ENCODE measurements at regions not wholly inside any gene's neighbourhood (a gene's known extent, or its start where the extent isn't known, plus 50 kb on each side); places are given as distances from the start of the nearest gene placed in this dataset.
A peak's percentile ranks its signal among the peaks of the same experiment; 100 is the strongest.

- H3K4me3 ChIP-seq (replicated peaks in 1 of 3; ENCODE audit: insufficient read depth in 1 of 3, low read depth in 2 of 3, low read length in 3 of 3), result no peak overlapping the region
- intact Hi-C loops (cut with micrococcal nuclease; ENCODE audit: unreplicated experiment), result no loop called here
- no peak overlapping the region for H3K9ac ChIP-seq (ENCODE audit: insufficient read depth, low read depth, low read length)
- no peak for FAIRE-seq
- POLR2A ChIA-PET, result no interaction called here
- no TSS peak for BruUV-seq (replicated peaks)
- H3K4me1 ChIP-seq (ENCODE audit: insufficient read depth, low read length), result no peaks in the 10 kb centered on the region
- DNase-seq (ENCODE audit: low spot score), result no peak
- H3K79me2 ChIP-seq (ENCODE audit: insufficient read depth, low read length), result no peaks in the 10 kb centered on the region
- no peaks in the 10 kb centered on the region for H3K9me3 ChIP-seq (ENCODE audit: low read length)
- in situ Hi-C loops (cut with HindIII; ENCODE audit: extremely low pct_ligation_motif_present, low pct_unique_long_range_greater_than_20kb), result no loop called here
- H2AFZ ChIP-seq (ENCODE audit: low read length), result no peak overlapping the region
- TF ChIP-seq MNT (IDR thresholded peaks at IDR 0.05) (peak; percentile 66), ELF3 (CRISPR knock-in tag; IDR thresholded peaks at IDR 0.05) (no peak)
- CTCF ChIA-PET (ENCODE audit: low intra/inter-chr PET ratio, low total read pairs), result no interaction called here
- H3K27me3 ChIP-seq (ENCODE audit: control insufficient read depth in 1 of 2, insufficient read depth in 2 of 2, low read length in 2 of 2), result peaks cover 4 to 52% of the 10 kb centered on the region in 2 experiments
- H3K4me2 ChIP-seq (ENCODE audit: low read depth, low read length), result no peak overlapping the region
- H4K20me1 ChIP-seq (ENCODE audit: insufficient read depth, low read length), result peaks cover 3% of the 10 kb centered on the region; the same call in 1 of the 2 replicates
- H3K27ac ChIP-seq (ENCODE audit: extremely low read length, insufficient read depth, low read length), result no peak overlapping the region
- WGBS (ENCODE audit: low lambda C conversion rate), result 3% methylated on average over 8 of the region's 12 CpGs
- ATAC-seq, result no peak
- no peaks in the 10 kb centered on the region for H3K36me3 ChIP-seq (replicated peaks in 1 of 2; ENCODE audit: control insufficient read depth in 1 of 2, insufficient read depth in 2 of 2, low read length in 2 of 2)
Measured at GRCh38 chr18:78688249-78688648, 291.4 kb upstream of the SALL3 start.

GRCh38 chr18:78688916-78689315 is 290.7 kb upstream of the SALL3 start:
- Histone ChIP-seq H3K27me3 (ENCODE audit: control insufficient read depth in 1 of 2, insufficient read depth in 2 of 2, low read length in 2 of 2) (peaks cover 4 to 48% of the 10 kb centered on the region in 2 experiments), H3K4me2 (ENCODE audit: low read depth, low read length) (no peak overlapping the region), H3K9me3 (ENCODE audit: low read length) (no peaks in the 10 kb centered on the region), H4K20me1 (ENCODE audit: insufficient read depth, low read length) (peaks cover 3% of the 10 kb centered on the region; the same call in 1 of the 2 replicates), H3K79me2 (ENCODE audit: insufficient read depth, low read length) (no peaks in the 10 kb centered on the region), H3K27ac (ENCODE audit: extremely low read length, insufficient read depth, low read length) (no peak overlapping the region), H2AFZ (ENCODE audit: low read length) (no peak overlapping the region), H3K9ac (ENCODE audit: insufficient read depth, low read depth, low read length) (no peak overlapping the region), H3K4me1 (ENCODE audit: insufficient read depth, low read length) (no peaks in the 10 kb centered on the region), H3K4me3 (replicated peaks in 1 of 3; ENCODE audit: insufficient read depth in 1 of 3, low read depth in 2 of 3, low read length in 3 of 3) (no peak overlapping the region), H3K36me3 (replicated peaks in 1 of 2; ENCODE audit: control insufficient read depth in 1 of 2, insufficient read depth in 2 of 2, low read length in 2 of 2) (no peaks in the 10 kb centered on the region)
- 25% methylated on average over 6 of the region's 11 CpGs for WGBS (ENCODE audit: low lambda C conversion rate)
- FAIRE-seq (no peak), ATAC-seq (no peak), DNase-seq (ENCODE audit: low spot score) (no peak)
- TF ChIP-seq ZFP62 (CRISPR knock-in tag; IDR thresholded peaks at IDR 0.05) (no peak), ZNF605 (CRISPR knock-in tag; IDR thresholded peaks at IDR 0.05) (no peak), E2F2 (CRISPR knock-in tag; IDR thresholded peaks at IDR 0.05; ENCODE audit: borderline replicate concordance) (no peak), STAT6 (CRISPR knock-in tag; IDR thresholded peaks at IDR 0.05; ENCODE audit: borderline replicate concordance) (no peak), SP5 (CRISPR knock-in tag; IDR thresholded peaks at IDR 0.05; ENCODE audit: borderline replicate concordance, low read depth) (no peak), GLI4 (CRISPR knock-in tag; IDR thresholded peaks at IDR 0.05; ENCODE audit: borderline replicate concordance) (no peak), ZNF678 (CRISPR knock-in tag; IDR thresholded peaks at IDR 0.05) (no peak), RFX3 (CRISPR knock-in tag; IDR thresholded peaks at IDR 0.05) (no peak), POLR2AphosphoS5 (IDR thresholded peaks at IDR 0.05; ENCODE audit: low read depth, low read length) (no peak), ZSCAN12 (CRISPR knock-in tag; IDR thresholded peaks at IDR 0.05) (no peak), ZFP82 (CRISPR knock-in tag; IDR thresholded peaks at IDR 0.05; ENCODE audit: borderline replicate concordance) (no peak), HHEX (CRISPR knock-in tag; IDR thresholded peaks at IDR 0.05) (no peak), ZNF556 (CRISPR knock-in tag; IDR thresholded peaks at IDR 0.05; ENCODE audit: borderline replicate concordance) (no peak)
- ChIA-PET CTCF (ENCODE audit: low intra/inter-chr PET ratio, low total read pairs) (no interaction called here), POLR2A (no interaction called here)
- intact Hi-C loops (cut with micrococcal nuclease; ENCODE audit: unreplicated experiment) (no loop called here), in situ Hi-C loops (cut with HindIII; ENCODE audit: extremely low pct_ligation_motif_present, low pct_unique_long_range_greater_than_20kb) (no loop called here)
- no TSS peak for BruUV-seq (replicated peaks)

All from HepG2 (cell line).